Osteoblast (primary cell): ENCODE measurements at regions not wholly inside any gene's neighbourhood (a gene's known extent, or its start where the extent isn't known, plus 50 kb on each side); places are given as distances from the start of the nearest gene placed in this dataset.

ENCODE experiments used
- DNase-seq: peaks from one replicate; pipeline ENCODE4 v3.0.0; 2011; ENCODE audit warnings: low spot score, mixed read lengths; ENCODE audit not compliant: insufficient read length; ENCODE audit errors: missing footprints
- H2AFZ ChIP-seq: 2 replicates; pipeline ENCODE4 v1.6.0; 2011; ENCODE audit warnings: mild to moderate bottlenecking, low read length
- H3K27ac ChIP-seq: 2 replicates; pipeline ENCODE4 v1.5.1; 2011; ENCODE audit warnings: mild to moderate bottlenecking, low read depth, low read length, moderate library complexity
- H3K27me3 ChIP-seq: 2 replicates; pipeline ENCODE4 v1.6.0; 2012; ENCODE audit warnings: mild to moderate bottlenecking, control low read depth, inconsistent platforms, low read length, moderate library complexity; ENCODE audit not compliant: insufficient read depth
- H3K36me3 ChIP-seq: 2 replicates; pipeline ENCODE4 v1.5.1; 2011; ENCODE audit warnings: mild to moderate bottlenecking, low read length, control low read depth, moderate library complexity; ENCODE audit not compliant: insufficient read depth
- H3K4me1 ChIP-seq: 2 replicates; pipeline ENCODE4 v1.5.1; 2011; ENCODE audit warnings: mild to moderate bottlenecking, low read length, control low read depth, moderate library complexity; ENCODE audit not compliant: insufficient read depth
- H3K4me2 ChIP-seq: 2 replicates; pipeline ENCODE4 v1.6.0; 2011; ENCODE audit warnings: mild to moderate bottlenecking, low read length; ENCODE audit not compliant: insufficient read depth
- H3K4me3 ChIP-seq: fragments of 200-600 bp; sonication (generic); 3 replicates; pipeline ENCODE4 v1.5.1; 2012; ENCODE audit warnings: mild to moderate bottlenecking, low read length, inconsistent platforms; ENCODE audit not compliant: insufficient read depth
- H3K79me2 ChIP-seq: 2 replicates; pipeline ENCODE4 v1.6.0; 2012; ENCODE audit warnings: mild to moderate bottlenecking, low read length, control low read depth, inconsistent platforms; ENCODE audit not compliant: insufficient read depth
- H3K9me3 ChIP-seq: 2 replicates; pipeline ENCODE4 v1.5.1; 2011; ENCODE audit warnings: low read depth, low read length, control low read depth
- H4K20me1 ChIP-seq: 2 replicates; pipeline ENCODE4 v1.6.0; 2012; ENCODE audit warnings: mild to moderate bottlenecking, low read length, control low read depth; ENCODE audit not compliant: insufficient read depth
- TF ChIP-seq, protein P1 (sequence below): IDR thresholded peaks from 2 replicates; pipeline ENCODE4 v1.5.1; 2011; ENCODE audit warnings: mild to moderate bottlenecking, low read depth, low read length, moderate library complexity; ENCODE audit errors: extremely low read depth

DNA sequence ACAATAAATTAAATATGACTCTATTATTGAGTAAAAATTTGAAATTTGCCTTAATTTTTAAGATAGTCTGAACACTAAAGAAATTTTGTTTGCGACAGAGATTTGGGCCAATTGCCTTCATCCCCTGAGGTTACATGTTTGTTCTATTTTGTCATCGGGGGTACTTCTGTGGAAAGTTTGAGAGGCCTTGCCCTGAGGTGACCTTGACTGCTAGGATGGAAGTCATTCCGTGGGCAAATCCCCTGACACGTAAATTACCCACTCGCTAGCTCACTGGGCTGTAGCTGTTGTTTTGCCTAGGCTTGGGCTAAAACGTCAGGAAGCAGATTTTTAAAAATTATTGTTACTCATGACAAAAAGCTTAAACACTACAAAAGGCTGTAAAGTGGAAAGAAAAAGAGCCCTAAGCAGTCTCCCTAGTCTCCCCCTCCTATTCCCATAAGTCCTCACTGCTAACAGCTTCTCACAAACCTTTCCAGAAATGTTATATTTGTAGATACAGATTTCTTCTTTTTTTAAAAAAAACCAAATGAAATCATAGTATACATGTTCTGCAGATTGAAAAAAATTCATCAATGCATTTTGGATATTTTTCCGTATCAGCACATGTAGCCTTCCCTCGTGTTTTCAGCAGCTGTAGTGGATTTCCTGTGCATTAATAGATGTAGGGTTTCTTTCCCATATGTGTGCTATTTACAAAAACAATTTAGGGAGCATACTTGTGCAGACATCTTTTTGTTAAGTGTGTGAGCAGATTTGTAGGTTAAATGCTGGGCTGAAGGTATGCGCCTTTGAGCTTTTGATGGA is 142.7 kb downstream of the MRPS6 start:
- peaks cover 6% of the 10 kb centered on the region for H3K4me1 ChIP-seq
- TF ChIP-seq, protein P1, sequence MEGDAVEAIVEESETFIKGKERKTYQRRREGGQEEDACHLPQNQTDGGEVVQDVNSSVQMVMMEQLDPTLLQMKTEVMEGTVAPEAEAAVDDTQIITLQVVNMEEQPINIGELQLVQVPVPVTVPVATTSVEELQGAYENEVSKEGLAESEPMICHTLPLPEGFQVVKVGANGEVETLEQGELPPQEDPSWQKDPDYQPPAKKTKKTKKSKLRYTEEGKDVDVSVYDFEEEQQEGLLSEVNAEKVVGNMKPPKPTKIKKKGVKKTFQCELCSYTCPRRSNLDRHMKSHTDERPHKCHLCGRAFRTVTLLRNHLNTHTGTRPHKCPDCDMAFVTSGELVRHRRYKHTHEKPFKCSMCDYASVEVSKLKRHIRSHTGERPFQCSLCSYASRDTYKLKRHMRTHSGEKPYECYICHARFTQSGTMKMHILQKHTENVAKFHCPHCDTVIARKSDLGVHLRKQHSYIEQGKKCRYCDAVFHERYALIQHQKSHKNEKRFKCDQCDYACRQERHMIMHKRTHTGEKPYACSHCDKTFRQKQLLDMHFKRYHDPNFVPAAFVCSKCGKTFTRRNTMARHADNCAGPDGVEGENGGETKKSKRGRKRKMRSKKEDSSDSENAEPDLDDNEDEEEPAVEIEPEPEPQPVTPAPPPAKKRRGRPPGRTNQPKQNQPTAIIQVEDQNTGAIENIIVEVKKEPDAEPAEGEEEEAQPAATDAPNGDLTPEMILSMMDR, result no peak
- H3K27me3 ChIP-seq, result no peaks in the 10 kb centered on the region
- H3K36me3 ChIP-seq, result no peaks in the 10 kb centered on the region
- peak overlapping the region; percentile 25 for H2AFZ ChIP-seq
- H3K4me2 ChIP-seq, result no peak overlapping the region
- no peaks in the 10 kb centered on the region for H3K79me2 ChIP-seq
- H4K20me1 ChIP-seq, result no peaks in the 10 kb centered on the region
- no peak for DNase-seq
- no peaks in the 10 kb centered on the region for H3K9me3 ChIP-seq
- H3K27ac ChIP-seq, result no peak overlapping the region
- no peak overlapping the region for H3K4me3 ChIP-seq

DNA sequence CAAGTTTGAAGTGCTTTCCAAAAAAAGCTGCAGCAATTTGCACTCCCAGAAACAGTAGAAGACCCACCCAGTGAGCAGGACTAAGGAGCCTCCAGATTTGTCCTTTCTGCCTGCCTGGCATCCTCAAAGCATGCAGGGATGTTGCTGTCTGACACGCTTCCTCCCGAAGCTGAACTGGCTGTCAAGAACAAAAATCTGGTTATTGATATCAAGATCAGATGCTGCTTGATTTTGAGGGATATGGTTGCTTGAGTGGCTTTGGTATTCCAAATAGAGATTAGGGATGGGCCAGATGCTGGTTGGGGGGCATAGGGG is 143.3 kb downstream of the MRPS6 start:
- H3K4me3 ChIP-seq, result no peak overlapping the region
- H3K9me3 ChIP-seq, result no peaks in the 10 kb centered on the region
- no peak overlapping the region for H3K4me2 ChIP-seq
- peaks cover 12% of the 10 kb centered on the region for H3K4me1 ChIP-seq
- H4K20me1 ChIP-seq, result no peaks in the 10 kb centered on the region
- TF ChIP-seq, protein P1, result no peak
- H3K36me3 ChIP-seq, result no peaks in the 10 kb centered on the region
- H2AFZ ChIP-seq, result no peak overlapping the region
- DNase-seq, result no peak
- H3K27me3 ChIP-seq, result no peaks in the 10 kb centered on the region
- H3K79me2 ChIP-seq, result no peaks in the 10 kb centered on the region
- no peak overlapping the region for H3K27ac ChIP-seq

DNA sequence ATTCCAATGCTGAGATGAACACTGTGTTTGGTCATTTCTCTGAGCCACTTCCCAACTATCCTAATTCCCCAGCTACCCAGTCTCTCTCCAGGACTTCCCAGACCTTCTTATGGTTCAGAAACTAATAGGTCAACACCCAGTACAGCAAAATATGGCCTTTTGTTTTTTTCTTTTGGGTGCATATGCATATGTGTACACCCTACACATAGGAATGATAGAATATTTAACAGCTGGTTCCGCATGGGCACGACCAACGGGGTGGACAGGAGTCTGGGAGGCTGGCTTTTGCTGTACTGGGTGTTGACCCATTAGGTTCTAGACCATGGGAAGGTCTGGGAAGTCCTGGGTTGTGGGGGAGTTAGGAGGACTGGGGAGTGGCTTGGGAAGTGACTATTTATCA is 143.9 kb downstream of the MRPS6 start:
- Histone ChIP-seq H3K9me3 (no peaks in the 10 kb centered on the region), H3K79me2 (no peaks in the 10 kb centered on the region), H3K4me1 (peaks cover 14% of the 10 kb centered on the region), H2AFZ (no peak overlapping the region), H3K4me2 (no peak overlapping the region), H3K4me3 (no peak overlapping the region), H3K36me3 (no peaks in the 10 kb centered on the region), H4K20me1 (no peaks in the 10 kb centered on the region), H3K27me3 (no peaks in the 10 kb centered on the region), H3K27ac (no peak overlapping the region)
- TF ChIP-seq, protein P1, result no peak
- no peak for DNase-seq

DNA sequence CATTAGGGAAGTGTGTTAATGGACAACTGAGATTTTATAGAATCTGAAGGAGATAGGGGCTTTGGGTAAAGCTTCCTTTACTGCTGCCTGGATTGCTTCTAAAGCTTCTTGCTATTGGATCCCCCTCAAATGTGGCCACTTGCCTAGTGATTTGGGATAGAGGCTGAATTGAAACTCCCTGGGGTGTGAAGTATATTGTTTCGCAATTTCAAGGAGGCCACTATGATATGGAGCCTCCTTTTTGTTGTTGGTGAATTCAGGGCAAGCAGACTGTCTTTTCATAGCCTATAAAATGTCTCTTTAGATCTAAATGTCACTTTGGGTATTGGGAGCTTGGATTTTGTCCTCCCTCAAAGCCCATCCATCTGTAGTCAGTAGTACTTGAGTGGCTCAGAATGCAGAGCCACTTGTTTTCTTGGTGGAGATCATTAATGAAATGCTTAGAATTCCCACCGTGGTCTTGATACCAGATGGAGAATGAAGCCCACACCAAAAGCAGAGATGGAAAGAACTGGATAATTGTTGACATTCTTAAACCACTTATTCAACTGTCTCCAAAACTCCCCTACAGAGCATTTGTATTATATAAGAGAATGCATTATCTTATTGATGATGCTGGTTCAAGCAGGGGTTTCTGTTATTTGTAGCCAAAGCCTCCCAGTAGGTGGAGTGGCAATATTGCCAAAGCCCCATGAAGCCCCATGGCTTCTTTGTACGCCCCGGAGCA is 144.3 kb upstream of the KCNE2 start:
- H3K27me3 ChIP-seq, result peaks cover 7% of the 10 kb centered on the region
- H3K4me1 ChIP-seq, result peaks cover 14% of the 10 kb centered on the region
- no peak for DNase-seq
- H3K27ac ChIP-seq, result no peak overlapping the region
- no peak overlapping the region for H3K4me3 ChIP-seq
- no peaks in the 10 kb centered on the region for H4K20me1 ChIP-seq
- TF ChIP-seq, protein P1, result no peak
- H3K9me3 ChIP-seq, result no peaks in the 10 kb centered on the region
- H3K79me2 ChIP-seq, result no peaks in the 10 kb centered on the region
- H3K4me2 ChIP-seq, result no peak overlapping the region
- H2AFZ ChIP-seq, result no peak overlapping the region
- H3K36me3 ChIP-seq, result no peaks in the 10 kb centered on the region
